Suppressor macrophage (primary cell): ENCODE measurements at regions not wholly inside any gene's neighbourhood (a gene's known extent, or its start where the extent isn't known, plus 50 kb on each side); places are given as distances from the start of the nearest gene placed in this dataset.
"Not testable (repeated sequence)": the region's sequence is repeated elsewhere in the genome, so short reads cannot be mapped to it uniquely, and the experiment has no call there.

Experiments
- DNase-seq, 4 experiments: peaks; one replicate each; pipeline ENCODE4 v3.0.0-alpha.2; 2020 to 2022

- no peak for DNase-seq
These were observed 63.1 kb downstream of the MATN1 start for GRCh38 chr1:30660241-30660640.

- no peak for DNase-seq
These were observed 63.7 kb downstream of the MATN1 start for GRCh38 chr1:30659702-30660101.

GRCh38 chr1:30658375-30658774, 65.0 kb downstream of the MATN1 start:
- DNase-seq: not testable (repeated sequence)

- DNase-seq: no peak
These were observed 65.4 kb downstream of the MATN1 start for GRCh38 chr1:30658014-30658336.

- no peak for DNase-seq
These were observed 66.0 kb downstream of the MATN1 start for GRCh38 chr1:30657131-30658013.

- no peak for DNase-seq
These were observed 67.0 kb downstream of the MATN1 start for GRCh38 chr1:30656171-30656940.

- no peak for DNase-seq
These were observed 67.7 kb downstream of the MATN1 start for GRCh38 chr1:30655672-30656071.

- no peak for DNase-seq
These were observed 69.2 kb downstream of the MATN1 start for GRCh38 chr1:30654188-30654587.

- no peak for DNase-seq
These were observed 71.1 kb downstream of the MATN1 start for GRCh38 chr1:30652152-30652841.

- not testable (repeated sequence) for DNase-seq
These were observed 72.0 kb downstream of the MATN1 start for GRCh38 chr1:30651395-30651794.

- no peak for DNase-seq
These were observed 72.4 kb downstream of the MATN1 start for GRCh38 chr1:30650968-30651320.

GRCh38 chr1:30650038-30650967, 73.1 kb downstream of the MATN1 start:
- DNase-seq: no peak

- no peak for DNase-seq
These were observed 73.9 kb downstream of the MATN1 start for GRCh38 chr1:30649321-30649991.

GRCh38 chr1:30648408-30649000, 74.9 kb downstream of the MATN1 start:
- peak; percentile 5 to 41 (median 32) for DNase-seq

- DNase-seq: peak in 3 of 4 experiments; percentile 14 to 40 (median 28)
These were observed 77.6 kb downstream of the MATN1 start for GRCh38 chr1:30645807-30646206.

GRCh38 chr1:30642391-30643120, 80.8 kb downstream of the MATN1 start:
- DNase-seq: no peak

GRCh38 chr1:30641572-30642353, 81.6 kb downstream of the MATN1 start:
- no peak for DNase-seq

GRCh38 chr1:30639881-30640452, 83.4 kb downstream of the MATN1 start:
- no peak for DNase-seq

- DNase-seq: no peak
These were observed 84.6 kb downstream of the MATN1 start for GRCh38 chr1:30638811-30639210.
